ENCODE measurements at regions not wholly inside any gene's neighbourhood (a gene's known extent, or its start where the extent isn't known, plus 50 kb on each side); places are given as distances from the start of the nearest gene placed in this dataset.
"Not testable (repeated sequence)": the region's sequence is repeated elsewhere in the genome, so short reads cannot be mapped to it uniquely, and the experiment has no call there.

DNA sequence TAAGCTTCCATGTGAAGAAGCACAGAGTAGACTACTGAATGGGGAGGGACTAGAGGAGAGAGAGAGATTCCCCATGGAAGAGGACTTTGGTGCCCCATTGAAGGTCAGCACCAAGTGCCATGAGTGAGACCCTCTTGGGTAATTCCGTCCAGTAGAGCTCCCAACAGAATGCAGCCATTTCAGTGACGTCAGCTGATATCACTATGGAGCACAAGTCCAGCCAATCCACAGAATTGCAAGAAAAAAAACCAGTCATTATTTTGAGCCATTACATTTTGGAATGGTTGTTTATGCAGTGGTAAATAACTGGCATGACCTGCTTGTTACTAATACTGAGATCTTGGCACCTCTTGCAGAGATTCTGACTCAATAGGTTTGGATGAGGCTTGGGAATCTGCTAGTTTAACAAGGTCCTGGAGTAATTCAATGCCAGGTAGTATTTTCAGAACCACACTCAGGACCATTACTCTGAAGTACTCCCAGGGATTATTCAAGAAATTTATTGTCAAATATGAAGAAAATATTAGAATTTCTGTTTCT lies 52.6 kb upstream of the SP8 start:
- DNase-seq (ENCODE audit: low spot score) = no peak

DNA sequence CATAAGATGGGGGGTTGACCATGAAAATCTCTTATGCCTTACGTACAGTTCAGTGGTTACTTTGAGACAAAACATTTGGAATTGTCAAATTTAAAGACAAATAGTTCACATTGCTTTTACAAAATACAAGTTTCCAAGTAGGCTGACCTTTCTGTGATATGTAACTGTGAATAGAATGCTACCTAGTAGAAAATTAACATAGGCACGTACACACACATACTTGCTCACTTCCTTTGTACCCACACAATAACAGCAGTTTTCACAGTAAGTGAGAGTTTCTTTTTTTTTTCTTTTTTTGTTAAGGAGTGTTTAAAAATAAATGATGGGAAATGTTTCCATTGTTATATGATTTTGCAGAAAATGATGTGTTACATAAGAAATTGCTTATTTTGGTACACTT lies 53.3 kb upstream of the SP8 start:
- no peak for DNase-seq (ENCODE audit: low spot score)

DNA sequence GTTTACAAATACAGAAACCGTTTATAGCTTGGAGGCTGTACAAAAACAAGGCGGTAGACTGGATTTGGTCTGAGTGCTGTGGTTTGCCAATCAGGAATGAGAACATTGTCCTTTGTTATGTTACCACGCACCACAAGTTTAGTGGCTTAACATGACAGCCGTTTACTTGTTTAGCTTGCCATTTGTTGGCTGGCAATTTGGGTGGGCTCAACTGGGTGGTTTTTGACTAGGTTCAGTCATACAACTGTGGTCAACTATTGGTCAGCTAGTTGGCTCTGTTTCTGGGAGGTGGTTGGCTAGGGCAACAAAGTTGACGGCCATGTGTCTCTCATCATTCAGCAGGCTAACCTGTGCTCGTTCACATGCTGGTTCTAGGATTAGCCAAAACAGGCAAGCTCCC lies 60.1 kb upstream of the SP8 start:
- DNase-seq (ENCODE audit: low spot score) = no peak

DNA sequence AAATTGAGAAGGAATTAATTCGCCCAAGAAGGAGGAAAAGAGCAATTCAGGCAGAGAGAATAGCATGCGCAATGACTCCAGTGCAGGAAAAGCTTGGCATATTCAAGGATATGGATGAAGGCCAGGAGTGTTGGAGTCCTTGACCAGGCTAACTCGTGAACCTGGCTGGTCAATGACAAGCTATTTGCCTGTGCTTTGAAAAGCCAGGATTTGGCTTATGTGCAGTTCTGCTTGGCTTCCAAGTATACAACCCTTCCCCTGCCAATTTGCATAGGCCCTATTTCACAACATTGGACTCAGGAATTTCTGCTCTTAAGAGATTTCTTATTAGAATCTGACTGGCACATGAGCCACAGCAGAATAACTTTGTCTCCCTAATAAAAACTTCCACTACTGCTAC lies 72.3 kb upstream of the SP8 start:
- no peak for DNase-seq (ENCODE audit: low spot score)

DNA sequence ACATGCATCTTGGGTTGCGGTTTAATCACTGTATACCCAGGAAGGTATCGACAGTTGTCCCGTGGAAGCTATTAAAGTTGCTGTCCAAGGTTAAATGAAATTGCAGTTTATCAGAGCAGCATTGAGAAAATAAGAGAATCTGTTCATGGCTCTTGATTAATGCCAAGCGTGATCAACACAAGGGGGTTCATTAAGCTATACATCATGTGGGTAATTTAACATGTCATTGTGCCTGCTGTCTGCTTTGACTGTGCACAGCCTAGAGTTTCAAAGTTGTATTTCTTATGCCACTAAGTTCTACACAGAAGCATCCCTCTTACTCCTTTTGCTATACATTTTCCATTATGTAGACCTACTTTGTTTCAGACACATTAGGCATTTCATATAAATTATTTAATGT lies 74.8 kb upstream of the SP8 start:
- no peak for DNase-seq (ENCODE audit: low spot score)

DNA sequence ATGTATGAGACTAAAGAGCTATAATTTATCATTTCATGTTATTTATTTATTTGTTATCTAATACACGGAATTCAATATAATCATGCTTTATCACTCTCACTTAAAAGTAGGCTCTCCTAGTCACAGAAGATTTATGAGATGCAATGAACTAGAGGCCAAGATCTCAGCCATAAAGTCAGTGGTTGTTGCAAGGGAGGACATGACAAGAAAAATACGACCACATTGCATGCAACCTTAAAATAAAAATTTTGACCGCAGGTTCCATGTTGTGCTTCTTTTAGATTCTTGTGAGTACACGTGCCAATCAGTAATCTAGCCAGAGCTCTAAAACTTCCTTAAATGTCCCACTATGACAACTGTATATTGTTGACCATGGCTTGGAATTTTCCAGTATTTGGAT lies 75.9 kb upstream of the SP8 start:
- DNase-seq (ENCODE audit: low spot score) = no peak

DNA sequence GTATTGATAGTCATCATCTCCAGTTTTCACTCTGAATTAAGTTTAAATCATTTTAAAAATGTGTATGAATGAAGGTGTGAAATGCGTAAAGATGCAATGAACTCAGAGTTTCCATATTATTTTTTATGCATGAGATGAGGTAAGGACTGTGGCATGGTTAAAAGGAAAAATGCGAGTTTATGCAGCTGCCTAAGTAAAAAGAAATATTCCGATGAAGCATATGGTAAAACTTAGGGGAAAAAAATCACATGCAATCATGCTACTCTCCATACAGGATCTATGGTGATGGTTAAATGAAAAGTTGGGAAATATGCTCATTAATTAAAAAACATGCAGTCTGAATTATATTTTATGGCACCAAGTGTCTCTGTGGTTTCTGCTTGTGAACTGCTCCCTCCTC lies 77.5 kb upstream of the SP8 start:
- DNase-seq (ENCODE audit: low spot score) = no peak

DNA sequence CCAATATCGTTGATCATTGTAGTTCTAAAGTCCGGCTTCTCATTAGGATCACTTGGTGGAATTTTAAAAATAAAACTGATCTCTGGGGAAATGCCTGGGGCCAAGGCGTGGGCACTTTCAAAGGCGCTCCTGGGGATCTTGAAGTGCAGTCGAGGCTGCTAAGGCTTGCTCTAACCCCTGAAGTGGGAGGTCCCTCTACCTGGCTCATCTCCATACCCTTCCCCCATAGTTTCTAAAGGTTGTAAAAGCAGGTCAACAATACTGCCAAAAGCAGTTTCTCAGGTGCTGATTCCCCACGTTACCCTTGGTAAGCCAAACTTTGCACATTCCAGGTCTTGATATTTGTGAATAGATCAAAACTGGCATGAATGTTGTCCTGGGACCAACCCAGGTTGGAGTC lies 79.0 kb upstream of the SP8 start:
- no peak for DNase-seq (ENCODE audit: low spot score)

DNA sequence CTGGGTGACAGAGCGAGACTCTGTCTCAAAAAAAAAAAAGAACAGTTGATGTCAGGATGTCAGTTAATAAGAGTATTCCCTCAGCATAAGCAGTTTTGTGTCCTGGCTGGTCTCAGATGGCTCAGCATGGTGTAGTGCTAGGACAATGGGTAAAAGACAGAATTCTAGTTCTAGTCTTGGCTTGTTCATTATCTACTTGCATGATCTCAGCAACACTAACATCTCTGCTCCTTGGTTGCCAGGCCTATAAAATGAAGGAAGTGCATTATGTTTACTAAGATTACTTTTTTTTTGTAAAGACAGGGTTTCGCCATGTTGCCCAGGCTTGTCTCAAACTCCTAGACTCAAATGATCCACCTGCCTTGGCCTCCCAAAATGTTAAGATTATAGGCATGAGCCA lies 84.3 kb upstream of the SP8 start:
- no peak for DNase-seq (ENCODE audit: low spot score)

DNA sequence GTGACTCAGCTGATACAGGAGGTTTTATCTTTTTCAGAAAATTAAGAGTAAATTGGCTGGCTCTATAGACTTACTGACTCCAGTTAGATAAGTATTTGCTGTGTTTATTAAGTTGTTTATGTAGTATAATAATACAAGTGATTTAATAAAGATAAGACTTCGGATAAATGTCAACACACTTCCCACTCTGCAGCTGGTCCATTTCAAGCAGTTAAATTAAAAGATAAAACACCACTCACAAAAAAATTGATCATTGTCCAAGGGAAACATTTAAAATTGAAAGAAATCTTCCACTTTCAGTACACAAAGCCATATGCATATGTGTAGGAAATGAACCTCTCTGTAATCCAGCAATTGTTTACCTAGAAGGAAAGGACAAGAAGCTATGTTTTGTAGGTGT lies 106.1 kb upstream of the SP8 start:
- no peak for DNase-seq (ENCODE audit: low spot score)

DNA sequence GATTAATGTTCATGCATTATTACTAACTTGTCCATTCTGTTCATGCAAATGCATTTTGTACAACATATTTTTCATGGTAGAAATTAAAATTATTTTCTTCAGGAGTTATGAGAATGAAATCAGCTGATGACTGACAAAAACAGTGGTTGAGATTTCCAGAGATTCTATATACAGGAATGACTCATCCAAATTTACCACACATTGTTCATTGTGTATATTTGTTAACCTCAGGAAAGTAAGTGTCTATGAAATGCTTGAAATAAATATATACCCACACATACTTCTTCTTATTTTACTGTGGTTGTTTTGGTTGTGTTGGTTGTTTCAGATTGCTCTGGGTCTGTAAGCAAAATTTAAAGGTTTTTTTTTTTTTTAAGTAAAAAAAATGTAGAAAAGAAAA lies 108.1 kb upstream of the SP8 start:
- no peak for DNase-seq (ENCODE audit: low spot score)

DNA sequence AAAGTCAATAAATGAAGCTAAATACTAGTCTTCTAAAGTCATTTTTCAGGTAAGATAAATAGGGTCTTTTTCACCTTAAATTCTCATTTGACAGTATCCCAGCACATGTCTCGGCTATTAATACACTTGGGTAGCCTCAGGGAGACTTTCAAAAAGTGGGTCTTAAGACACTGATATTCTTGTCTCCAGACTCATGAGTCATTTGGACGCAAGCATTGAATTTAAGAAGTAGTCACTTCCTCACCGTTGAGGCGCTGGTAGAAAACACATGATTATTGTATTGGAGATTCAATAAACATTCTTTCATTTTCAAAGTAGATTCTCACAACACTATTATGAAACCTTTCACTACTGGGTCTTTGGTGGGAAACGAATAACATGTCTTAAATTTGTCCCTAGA lies 108.9 kb upstream of the SP8 start:
- DNase-seq (ENCODE audit: low spot score) = no peak

DNA sequence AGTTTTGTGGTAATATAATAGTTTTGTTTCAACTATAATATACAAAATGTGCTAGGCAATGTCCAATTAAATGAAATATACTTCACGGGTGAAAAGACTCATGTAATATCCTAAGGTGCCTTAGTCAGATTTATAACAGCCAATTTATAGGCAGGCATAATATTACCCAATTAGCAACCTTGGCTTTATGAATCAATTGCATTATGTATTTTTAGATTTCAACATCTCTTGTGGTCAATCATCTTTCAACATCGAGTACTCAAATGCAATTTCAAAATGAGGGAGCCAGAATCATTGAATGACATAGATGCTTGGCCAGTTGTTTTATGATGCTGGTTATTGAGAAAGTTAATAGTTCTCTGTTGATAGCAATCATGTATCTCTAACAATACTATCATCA lies 110.3 kb upstream of the SP8 start:
- no peak for DNase-seq (ENCODE audit: low spot score)

DNA sequence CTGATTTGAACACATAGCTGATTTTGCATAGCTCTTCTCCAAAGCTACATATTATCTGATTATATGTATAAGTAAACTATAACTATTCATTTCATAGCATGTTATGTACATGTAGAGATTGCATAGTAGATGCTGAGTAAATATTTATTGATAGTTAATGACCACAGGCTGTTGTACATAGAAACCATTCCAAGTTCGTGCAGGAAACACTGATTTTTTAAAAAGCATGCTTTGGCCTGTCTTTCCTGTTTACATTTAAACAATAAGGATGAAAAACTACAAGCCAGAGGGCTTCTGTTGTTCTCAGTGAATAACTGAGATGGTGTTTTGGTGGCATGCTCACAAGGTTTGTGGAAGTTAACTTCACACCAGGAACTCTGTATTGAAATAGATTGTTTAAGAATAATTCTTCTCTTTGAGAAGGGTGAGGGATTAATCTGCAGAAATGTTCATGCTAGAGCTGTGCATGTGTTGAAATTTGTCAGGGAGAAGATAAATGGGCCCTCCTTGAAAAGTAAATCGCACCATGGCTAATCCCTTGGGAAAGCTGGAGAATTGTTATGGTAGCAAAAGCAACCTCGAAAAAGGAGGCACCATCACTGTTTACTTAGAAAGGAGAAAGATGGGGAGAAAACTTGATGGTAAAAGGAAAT lies 120.2 kb upstream of the SP8 start:
- no peak for DNase-seq (ENCODE audit: low spot score)

DNA sequence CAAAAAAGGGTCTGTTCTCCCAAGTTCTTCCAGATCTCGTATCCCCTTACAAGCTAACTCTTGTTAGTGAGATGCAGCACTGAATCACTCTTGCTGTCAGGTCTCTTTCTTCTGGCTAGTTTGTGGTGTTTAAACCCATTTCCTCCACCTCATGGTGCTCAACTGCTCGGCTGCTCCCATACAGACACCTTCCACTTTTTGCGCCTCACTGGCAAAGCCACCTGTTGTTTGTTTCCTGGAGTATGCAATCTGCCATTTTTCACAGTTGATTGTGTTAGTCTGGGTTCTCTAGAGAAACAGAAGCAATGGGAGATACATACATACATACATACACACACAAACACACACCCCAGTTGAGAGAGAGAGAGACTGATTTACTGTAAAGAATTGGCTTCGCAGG lies 124.4 kb upstream of the SP8 start:
- no peak for DNase-seq (ENCODE audit: low spot score)

DNA sequence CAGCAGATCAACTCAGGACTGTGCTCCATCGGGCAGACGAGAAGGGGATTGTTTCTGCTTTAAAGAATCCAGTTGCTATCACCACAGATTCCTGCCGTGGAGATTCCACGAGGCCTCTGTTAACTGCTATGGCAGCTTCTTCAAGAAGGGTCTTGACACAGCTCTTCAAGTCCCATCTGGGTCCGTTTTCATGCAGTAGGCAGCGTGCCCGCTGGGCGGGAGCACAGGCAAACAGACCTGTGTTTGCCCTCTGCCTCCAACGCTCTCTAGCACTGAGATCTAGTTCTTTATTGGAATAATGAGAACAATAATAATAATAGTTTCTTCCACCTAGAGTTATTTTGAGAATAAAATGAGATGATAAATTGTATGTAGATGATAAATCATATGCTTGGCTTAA lies 127.2 kb upstream of the SP8 start:
- no peak for DNase-seq (ENCODE audit: low spot score)

DNA sequence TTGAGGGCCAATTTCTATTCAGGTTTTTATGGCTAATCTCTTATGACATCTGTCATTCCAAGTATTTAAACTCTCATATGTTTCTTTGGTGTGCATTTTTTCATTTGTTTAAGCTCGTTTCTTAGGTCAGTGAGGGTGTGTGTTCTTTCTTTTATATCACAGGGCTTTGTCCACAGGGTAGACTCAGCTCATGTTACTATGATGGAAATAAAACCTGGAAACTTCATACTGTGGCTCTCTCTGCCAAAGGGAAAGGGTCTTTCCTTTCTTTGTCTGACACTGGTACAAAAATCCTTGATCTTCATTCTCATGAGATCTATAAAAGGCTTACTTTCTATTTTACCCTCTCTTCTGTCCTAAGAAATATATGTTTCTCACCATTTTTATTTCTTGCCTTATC lies 129.6 kb upstream of the SP8 start:
- DNase-seq (ENCODE audit: low spot score) = no peak

DNA sequence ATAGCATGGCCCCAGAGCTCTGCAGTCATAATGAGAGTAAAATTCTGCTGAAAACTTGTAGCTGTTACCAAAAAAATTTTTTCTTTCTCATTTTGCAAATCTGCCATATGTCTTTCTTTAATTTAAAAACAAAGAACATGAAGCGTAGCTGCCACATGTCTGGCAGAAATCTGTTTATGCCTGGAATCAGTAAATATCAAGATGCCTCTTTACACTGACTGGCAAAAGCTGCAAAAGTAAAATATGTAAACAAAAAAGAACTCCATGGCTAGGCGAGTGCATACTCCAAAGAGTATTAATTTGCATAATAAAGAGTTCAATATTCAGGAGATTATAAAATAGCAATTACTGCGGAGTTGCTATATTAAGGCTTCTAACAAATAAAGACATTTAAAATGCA lies 130.9 kb upstream of the SP8 start:
- DNase-seq (ENCODE audit: low spot score) = no peak

DNA sequence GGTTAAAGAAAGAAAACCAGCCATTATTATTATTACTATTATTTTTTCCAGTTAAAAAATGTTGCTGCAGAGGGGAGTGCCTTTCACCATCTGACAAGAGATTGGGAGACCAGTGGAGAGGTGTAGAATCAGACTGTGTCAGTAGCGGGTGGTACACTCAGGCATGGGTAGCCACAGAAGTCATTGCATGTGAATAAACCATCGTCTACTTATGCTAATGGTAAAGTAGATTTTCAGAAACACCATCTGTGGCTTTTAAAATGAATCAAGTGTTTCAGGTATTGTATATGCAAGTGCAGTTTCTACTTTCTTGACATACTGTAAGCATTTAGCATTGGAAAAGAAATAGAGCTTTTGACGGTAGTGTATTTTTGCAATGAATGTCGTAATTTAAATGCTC lies 131.5 kb upstream of the SP8 start:
- no peak for DNase-seq (ENCODE audit: low spot score)

DNA sequence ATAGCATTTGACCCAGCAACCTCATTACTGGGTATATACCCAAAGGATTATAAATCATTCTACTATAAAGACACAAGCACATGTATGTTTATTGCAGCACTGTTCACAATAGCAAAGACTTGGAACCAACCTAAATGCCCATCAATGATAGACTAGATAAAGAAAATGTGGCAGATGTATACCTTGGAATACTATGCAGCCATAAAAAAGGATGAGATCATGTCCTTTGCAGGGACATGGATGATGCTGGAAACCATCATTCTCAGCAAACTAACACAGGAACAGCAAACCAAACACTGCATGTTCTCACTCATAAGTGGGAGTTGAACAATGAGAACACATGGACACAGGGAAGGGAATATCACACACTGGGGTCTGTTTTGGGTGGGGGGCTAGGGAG lies 140.5 kb upstream of the SP8 start:
- not testable (repeated sequence) for DNase-seq (ENCODE audit: low spot score)

DNA sequence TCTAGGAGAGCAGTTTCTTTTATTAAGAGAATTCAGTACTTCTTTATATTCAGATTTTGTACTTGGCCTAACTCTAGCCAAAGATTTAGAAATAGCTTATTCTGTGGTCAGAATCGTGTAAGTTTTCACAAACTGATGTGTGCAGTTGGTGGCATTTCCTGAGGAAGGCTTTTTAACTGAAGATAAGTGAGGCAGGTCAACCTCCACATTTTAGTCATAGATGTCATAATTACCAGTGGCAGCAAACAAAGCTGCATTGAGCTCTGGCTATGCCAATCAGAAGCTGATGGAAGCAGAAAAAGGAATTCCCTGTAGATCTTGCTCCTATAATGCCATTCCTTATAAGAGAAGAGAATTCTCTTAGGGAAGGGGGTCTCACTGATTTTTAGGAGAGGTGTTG lies 141.3 kb upstream of the SP8 start:
- no peak for DNase-seq (ENCODE audit: low spot score)

DNA sequence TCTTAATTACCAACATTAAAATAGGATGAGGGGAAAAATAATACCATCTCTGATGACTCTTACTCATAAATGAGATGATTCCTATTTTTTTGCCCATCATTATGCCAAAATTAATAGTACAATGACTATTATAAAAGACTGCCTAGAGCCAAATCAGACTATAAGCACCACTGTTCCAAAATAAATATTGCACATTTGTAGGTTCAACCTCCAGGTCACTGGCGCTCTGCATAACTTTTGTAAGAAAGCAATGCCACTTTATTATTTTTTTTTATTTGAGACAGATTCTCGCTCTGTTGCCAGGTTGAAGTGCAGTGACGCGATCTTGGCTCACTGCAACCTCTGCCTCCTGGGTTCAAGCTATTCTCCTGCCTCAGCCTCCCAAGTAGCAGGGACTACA lies 142.5 kb upstream of the SP8 start:
- no peak for DNase-seq (ENCODE audit: low spot score)

DNA sequence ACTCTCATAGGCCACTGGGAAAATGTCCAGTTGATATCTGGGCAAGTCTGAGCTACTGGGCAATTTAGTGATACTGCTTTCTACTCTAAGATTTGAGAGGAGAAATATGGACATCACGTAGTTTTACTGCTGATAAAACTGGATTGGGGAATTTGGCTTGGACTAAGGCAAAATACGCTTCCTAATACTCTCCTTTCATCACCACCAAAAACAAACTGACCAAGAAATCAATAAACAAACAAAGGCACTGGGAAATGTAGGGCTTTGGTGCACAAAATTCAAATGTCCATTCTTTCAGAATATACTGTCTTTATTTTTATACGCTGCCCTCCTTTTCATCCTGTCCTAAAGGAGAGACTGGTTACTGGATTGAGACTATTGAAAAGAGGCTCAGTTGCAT lies 145.1 kb upstream of the SP8 start:
- no peak for DNase-seq (ENCODE audit: low spot score)

DNA sequence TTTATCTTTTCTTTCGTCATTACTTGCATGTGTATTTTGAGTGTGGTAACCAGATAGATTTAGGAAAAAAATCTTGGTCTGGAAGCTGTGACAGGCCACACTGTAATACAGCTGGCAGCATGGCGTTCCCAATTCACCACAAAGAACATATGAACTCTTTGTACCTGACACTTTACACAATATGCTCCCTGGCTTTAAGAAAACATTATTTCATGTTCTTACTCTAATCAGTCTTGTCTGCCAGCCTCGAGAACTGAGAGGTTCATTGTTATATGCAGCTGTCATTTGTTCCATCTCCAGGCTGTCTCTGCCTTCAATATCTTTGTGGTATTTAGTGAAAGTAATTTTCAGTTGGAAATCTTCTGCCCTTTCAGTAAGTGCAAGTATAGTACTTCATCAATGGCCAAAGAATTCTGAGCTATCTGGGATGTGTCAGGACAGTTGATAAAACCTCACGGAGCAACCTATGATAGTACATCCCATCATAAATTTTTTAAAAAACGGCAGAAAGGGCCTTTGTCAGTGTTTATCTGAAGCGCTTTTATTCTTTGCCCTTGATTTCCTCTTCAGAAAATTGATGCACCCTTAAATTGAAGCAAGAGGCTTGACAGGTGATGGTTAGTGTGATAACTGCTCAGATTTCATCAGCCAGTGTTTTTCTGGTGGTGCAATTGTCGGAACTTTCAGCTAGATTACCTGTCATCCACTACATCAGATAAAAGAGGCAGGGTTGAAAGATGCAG lies 146.3 kb upstream of the SP8 start:
- DNase-seq (ENCODE audit: low spot score) = no peak

Measured in NAMALWA (cell line).